ENCODE measurements at regions not wholly inside any gene's neighbourhood (a gene's known extent, or its start where the extent isn't known, plus 50 kb on each side); places are given as distances from the start of the nearest gene placed in this dataset.

- Histone ChIP-seq H3K27me3 (no peaks in the 10 kb centered on the region), H3K27ac (no peak overlapping the region), H3K4me1 (no peaks in the 10 kb centered on the region), H3K9me3 (no peaks in the 10 kb centered on the region), H3K4me3 (no peak overlapping the region), H3K36me3 (no peaks in the 10 kb centered on the region)
- DNase-seq = no peak
- TF ChIP-seq CTCF (IDR thresholded peaks at IDR 0.05) (no peak), POLR2A (IDR thresholded peaks at IDR 0.05) (no peak)
- intact Hi-C loops (cut with DNase I; ENCODE audit: low total_unique reads) = no loop called here
Observed at GRCh38 chr10:90644165-90644564, 213.7 kb downstream of the HTR7 start.

- TF ChIP-seq CTCF (IDR thresholded peaks at IDR 0.05) (no peak), POLR2A (IDR thresholded peaks at IDR 0.05) (no peak)
- DNase-seq = no peak
- Histone ChIP-seq H3K27me3 (no peaks in the 10 kb centered on the region), H3K4me1 (no peaks in the 10 kb centered on the region), H3K36me3 (no peaks in the 10 kb centered on the region), H3K9me3 (no peaks in the 10 kb centered on the region), H3K4me3 (no peak overlapping the region), H3K27ac (no peak overlapping the region)
- intact Hi-C loops (cut with DNase I; ENCODE audit: low total_unique reads) = no loop called here
Observed at GRCh38 chr10:90650858-90651257, 207.0 kb downstream of the HTR7 start.

GRCh38 chr10:90652519-90652918, 205.3 kb downstream of the HTR7 start:
- no peaks in the 10 kb centered on the region for H3K4me1 ChIP-seq
- H3K4me3 ChIP-seq = no peak overlapping the region
- no peak overlapping the region for H3K27ac ChIP-seq
- DNase-seq = no peak
- TF ChIP-seq POLR2A (IDR thresholded peaks at IDR 0.05) = no peak
- no peak for TF ChIP-seq CTCF (IDR thresholded peaks at IDR 0.05)
- no peaks in the 10 kb centered on the region for H3K27me3 ChIP-seq
- intact Hi-C loops (cut with DNase I; ENCODE audit: low total_unique reads) = no loop called here
- no peaks in the 10 kb centered on the region for H3K9me3 ChIP-seq
- H3K36me3 ChIP-seq = no peaks in the 10 kb centered on the region

- H3K27me3 ChIP-seq = no peaks in the 10 kb centered on the region
- intact Hi-C loops (cut with DNase I; ENCODE audit: low total_unique reads) = no loop called here
- H3K36me3 ChIP-seq = no peaks in the 10 kb centered on the region
- no peaks in the 10 kb centered on the region for H3K4me1 ChIP-seq
- DNase-seq = no peak
- TF ChIP-seq POLR2A (IDR thresholded peaks at IDR 0.05) = no peak
- no peak for TF ChIP-seq CTCF (IDR thresholded peaks at IDR 0.05)
- H3K27ac ChIP-seq = no peak overlapping the region
- H3K4me3 ChIP-seq = no peak overlapping the region
- H3K9me3 ChIP-seq = no peaks in the 10 kb centered on the region
Observed at GRCh38 chr10:90658791-90659190, 199.0 kb downstream of the HTR7 start.

- H3K27me3 ChIP-seq = no peaks in the 10 kb centered on the region
- no peak for TF ChIP-seq POLR2A (IDR thresholded peaks at IDR 0.05)
- TF ChIP-seq CTCF (IDR thresholded peaks at IDR 0.05) = no peak
- intact Hi-C loops (cut with DNase I; ENCODE audit: low total_unique reads) = no loop called here
- no peak overlapping the region for H3K27ac ChIP-seq
- no peaks in the 10 kb centered on the region for H3K36me3 ChIP-seq
- H3K4me1 ChIP-seq = no peaks in the 10 kb centered on the region
- no peak for DNase-seq
- no peak overlapping the region for H3K4me3 ChIP-seq
- H3K9me3 ChIP-seq = no peaks in the 10 kb centered on the region
Observed at GRCh38 chr10:90665905-90666662, 191.8 kb downstream of the HTR7 start.
